ENCODE measurements at regions not wholly inside any gene's neighbourhood (a gene's known extent, or its start where the extent isn't known, plus 50 kb on each side); places are given as distances from the start of the nearest gene placed in this dataset.
"Not testable (repeated sequence)": the region's sequence is repeated elsewhere in the genome, so short reads cannot be mapped to it uniquely, and the experiment has no call there.

DNA sequence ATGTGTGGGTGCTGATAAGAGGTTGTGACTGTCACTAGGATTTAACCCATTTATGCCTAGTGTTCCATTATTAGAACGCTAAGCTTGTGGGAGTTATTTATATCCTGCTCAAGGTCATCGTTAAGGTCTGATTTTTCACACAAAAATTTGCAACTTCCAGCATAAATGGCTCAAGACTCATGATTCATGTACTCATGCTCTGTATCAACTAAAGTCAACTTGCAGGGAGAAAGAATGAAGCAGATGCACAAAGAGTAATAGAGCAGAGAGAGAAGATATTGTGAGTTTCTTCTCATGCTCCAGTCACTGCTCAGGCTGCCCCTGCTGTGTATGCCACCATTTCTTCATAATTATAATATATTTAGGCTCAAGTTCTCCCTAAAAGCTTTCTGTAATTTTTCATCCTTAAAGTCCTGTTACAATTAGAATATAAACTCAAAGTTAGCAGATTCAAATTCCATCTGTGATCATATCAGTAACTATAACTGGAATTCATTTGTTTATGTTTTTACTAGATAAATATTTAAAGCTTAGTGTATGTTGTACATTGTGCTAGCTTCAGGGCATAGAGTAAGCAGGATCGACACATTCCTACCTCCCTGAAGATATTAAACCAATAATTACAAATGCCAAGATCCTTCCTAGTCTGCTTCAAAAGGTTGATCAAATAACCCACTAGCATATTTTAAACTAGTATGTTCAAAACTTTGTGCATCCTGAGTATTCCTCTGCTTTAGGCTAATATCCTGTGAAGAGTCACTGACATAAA, 136.7 kb downstream of the NUDT12 start:
- DNase-seq = peak; percentile 68

DNA sequence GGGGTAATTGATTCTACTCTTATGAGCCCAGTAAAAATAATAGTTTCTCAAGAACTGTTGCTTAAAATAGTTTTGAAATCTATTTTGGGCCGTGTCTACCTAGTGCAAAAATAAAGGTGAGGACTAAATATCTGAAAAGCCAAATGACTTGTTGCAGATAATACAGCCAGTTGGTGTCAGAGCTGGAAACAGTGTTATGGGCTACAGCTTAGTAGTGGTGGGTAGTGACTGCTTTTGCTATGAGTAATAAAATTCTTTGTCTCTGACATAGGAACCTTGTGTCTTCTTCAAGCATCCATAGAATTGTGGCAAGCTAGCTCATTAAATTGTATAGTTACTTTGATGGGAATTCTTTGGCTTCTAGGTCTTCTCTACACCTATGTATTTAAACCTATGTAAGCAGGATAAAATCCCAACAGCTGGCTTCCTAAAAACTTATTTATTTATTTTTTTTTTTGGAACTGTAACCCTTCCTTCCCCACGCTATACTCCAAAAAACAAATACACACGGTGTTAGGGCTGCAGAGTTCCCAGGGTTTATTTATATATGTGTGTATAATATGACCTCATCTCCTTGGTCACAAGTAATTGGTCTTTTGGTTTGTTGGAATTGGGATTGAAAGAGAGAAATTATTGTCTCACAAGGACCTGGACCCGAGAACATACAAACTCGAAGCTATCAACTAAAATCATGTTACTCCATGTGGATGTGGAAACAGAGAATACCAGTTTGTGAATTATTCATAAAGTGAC, 138.0 kb downstream of the NUDT12 start:
- peak; percentile 88 for DNase-seq

DNA sequence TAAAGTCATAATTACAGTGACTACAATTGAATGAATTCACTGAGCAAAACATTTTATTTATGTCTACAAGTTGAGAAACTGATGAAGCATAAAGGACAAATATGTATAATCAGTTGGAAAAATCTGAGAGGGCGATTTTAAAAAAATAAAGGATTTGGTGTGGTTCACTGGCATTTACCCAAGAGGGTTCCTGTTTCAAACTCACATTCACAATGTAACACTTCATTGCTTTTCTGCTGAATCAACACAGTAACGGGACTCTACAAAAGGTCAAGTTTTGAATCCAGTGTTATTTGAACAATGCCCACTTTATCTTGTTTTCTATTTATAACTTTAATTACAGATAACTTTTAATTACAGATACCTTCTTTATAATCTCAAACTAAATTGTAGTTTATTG, 138.6 kb downstream of the NUDT12 start:
- DNase-seq = peak; percentile 65

DNA sequence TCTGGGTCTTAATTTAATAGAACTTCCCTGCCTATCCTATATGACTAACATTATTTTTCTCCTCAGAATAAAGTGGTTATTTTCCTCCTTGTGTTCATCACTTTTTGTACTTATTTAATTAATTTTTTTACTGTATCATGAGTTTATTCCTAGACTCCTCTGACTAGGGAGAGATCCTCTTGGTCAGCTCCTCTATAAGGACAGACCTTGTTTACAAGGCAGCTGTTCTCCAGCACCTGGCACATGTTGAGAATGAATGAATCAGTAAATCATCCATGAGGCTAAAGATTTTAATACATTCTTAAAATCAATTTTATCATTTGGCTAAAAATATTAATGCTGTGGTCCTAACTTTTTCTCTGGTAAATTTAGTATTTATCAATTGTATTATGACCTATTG, 139.8 kb downstream of the NUDT12 start:
- no peak for DNase-seq

DNA sequence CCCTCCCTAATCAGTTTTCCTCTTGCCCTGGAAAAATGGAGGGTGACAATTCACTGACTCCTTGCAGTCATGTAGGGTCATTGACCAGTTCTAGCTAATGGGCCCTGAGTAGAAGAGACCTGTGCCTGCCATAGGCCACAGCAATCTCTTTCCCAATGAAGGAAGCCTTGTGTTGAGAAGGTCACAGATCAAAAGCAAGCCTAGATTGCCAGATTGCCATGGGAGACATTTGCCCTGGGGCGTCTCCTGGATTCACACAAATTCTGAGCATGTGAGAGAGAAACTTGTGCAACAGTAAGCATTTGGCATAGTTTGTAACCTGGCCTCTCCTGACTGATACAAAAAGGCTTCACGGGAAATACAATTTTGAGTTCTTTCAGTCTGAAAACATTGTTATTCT, 148.0 kb downstream of the NUDT12 start:
- no peak for DNase-seq

DNA sequence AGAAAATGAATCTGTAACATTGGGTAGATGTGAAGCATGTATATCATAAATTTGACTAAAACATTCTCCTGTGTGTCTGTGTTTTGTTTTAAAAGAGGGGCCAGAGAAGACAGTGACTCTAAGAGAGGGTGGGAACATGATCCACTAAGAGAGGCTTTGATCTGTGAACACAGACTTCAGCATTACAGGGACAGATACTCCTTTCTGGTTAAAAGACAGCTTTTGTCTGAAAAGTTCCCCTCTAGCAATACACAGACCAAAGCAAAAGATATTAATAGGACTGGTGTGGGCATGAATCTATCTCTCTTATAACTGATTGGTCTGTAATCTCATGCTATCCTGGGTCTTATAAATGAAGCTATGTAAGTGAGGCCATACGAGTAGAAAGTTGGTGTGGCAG, 150.9 kb downstream of the NUDT12 start:
- no peak for DNase-seq

DNA sequence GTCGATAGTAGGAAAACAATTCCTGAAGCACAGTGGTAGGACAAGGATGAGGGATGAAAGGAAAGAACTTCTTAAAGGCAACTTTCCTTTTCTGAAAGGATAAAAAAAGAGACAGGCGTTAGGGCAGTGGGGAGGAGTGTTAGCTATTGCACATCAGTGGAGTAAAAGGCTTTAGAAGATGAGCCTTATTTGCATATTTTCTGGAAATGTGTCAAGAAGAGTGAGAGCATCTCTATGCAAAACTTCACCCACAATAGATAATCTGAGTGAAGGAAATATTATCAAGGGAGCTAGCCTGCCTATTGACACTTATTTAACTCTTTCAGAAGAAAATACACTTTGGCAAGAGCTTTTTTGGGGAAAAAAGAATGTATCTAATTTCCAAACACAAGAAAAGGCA, 151.6 kb downstream of the MACIR start:
- no peak for DNase-seq

DNA sequence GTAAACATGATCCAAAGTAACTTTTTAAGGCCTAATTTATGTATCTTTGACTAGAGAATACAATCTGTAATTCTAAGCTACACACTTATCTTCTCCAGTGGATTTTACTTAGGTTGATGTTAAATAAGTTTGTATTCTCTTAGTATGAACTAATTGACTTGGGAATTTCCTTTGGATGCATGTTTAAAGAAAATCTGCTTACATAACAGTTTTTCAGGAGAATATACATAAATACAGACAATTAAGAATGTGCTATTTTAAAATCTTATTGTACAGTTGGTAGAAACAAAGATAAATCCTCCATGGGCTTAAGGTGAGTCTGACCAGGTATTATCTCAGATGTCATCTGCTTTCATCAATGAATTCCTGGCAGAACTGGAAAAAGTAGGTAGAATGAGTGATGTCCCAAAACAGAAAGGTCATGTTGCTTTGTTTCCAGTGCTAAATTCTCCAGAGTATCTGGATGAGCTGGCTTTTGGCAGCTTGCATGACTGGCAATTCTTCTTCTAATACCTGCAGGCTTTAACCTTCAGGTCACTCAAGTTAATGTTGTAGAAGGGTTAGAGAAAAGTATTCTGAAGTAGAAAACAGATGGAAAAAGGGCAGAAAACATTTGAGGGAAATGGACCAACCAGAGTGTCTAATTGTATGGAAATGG, 150.6 kb downstream of the MACIR start:
- no peak for DNase-seq

DNA sequence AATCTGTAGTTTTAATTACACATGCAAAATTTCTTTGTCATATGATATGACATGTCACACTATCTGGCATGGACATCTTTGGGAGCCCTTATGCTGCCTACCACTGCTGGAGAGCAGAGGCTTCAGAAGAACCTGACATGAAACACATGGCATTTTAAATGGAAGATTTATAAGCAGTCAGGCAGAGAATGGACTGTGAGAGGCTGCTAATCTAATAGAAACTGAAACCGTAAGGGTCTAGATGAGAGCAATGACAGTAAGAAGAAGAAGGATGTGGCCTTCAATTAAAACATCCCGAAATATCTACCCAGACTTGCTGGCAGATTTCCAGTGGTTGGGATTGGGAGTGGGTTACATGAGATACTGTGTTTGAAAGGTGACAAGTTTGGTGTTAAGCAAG, 149.8 kb downstream of the MACIR start:
- no peak for DNase-seq

DNA sequence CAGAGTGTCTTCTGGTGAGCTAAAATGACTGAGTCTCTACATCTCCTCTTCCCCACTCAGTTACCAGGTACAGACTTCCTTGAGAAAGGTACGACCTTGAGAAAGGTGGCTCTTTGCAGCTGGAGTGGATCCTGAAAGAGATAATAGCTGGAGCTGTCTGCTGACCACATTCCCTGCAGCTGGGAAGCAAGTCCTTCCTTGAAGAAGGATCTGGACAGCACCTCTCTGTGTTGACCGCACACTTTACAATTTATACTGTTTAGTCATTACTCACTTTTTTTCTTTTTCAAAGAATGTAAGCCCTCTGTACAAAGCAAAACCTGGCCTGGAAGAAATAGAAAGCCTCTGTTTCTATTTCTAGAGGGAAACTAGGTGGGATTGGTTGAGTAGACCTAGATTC, 148.8 kb downstream of the MACIR start:
- DNase-seq = no peak

DNA sequence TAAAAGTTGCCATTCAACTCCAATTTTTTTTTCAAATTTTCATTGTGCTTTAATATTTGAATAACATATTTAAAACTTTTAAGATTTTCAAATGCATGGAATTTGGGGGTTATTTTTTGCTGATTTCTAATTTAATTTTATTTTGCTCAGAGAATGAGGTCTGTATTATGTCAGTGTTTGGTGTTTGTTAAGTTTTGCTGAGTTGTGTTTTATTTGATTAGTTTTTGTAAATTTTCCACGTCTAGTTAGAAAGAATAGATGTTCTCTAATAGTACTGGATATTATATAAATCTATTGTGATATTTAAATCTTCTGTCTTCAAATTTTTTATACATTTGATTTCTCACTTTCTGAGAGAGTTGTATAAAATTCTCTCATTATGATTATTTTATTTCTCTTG, 145.9 kb downstream of the MACIR start:
- no peak for DNase-seq

DNA sequence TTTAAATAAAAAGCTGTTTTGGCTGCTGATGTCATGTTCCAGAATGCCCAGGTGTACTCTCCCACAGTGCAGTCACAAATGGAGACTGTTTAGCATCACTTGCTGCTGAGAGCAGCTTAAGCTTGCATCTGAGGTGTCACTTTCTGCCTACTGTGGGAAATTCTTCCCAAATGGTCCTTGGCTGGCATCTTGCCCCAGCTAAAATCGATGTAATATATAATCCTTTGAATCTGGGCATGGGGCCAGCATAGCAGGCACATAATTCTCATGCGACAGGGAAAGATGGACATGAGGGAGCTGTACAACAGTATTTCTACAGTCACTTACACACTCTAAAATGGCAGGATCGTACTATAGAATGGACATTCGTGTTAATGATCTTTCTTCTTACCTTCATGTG, 144.3 kb downstream of the MACIR start:
- DNase-seq = no peak

DNA sequence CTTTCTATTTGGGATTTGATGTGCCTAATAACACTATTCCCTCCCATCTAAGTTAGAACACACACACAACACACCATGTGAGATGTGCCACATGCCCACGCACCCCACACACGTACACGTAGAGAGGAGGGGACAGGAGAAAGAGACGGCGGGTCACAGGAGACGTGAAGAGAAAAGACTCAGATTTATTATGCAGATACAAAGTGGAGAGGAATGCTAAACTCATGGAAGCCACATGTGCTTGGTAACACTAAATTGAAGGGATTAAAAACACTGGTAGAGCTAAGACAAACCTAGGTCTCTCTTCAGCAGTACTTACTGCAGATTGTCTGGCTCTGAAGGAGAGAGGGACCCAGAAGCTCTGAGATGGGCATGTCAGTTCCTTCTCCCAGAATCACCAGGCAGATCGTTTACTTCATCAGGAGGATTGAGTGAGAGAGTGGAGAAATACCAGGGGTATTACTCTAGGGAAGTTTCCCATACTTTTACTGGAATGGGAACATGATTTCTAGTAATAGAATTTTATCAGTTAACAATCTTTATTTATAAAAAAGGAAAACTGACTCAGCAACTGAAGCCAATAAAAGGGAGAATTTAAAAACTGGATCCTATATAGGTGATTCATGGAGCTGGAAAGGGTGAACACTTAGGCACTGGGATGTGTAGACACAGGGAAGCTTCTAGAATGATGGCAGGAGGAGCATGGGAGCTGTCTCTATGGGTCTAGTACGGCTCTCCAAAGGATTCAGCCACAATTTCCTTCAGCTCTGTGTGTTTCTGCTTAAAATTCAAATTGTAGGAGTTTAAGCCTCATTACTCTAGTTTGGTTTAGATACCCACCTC, 139.4 kb downstream of the MACIR start:
- DNase-seq = peak; percentile 35

DNA sequence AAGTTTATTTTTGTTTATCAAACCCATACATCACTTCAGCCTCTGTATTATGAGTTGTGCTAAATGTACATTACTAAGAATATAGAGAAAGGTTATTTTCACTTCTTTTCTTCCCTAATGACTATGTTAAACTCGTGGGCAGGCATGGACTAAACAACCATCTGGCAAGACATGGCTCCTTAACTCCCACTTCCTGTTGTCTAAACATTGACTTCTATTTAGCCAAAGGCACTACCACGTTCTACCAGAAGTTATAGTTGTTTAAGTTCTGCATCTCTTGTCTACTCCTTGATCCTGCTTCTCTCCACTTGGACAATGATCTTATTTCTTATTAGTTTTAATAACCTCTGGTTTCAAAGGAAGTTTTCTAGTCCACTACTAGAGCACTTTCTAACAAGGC, 136.1 kb downstream of the MACIR start:
- DNase-seq = no peak

DNA sequence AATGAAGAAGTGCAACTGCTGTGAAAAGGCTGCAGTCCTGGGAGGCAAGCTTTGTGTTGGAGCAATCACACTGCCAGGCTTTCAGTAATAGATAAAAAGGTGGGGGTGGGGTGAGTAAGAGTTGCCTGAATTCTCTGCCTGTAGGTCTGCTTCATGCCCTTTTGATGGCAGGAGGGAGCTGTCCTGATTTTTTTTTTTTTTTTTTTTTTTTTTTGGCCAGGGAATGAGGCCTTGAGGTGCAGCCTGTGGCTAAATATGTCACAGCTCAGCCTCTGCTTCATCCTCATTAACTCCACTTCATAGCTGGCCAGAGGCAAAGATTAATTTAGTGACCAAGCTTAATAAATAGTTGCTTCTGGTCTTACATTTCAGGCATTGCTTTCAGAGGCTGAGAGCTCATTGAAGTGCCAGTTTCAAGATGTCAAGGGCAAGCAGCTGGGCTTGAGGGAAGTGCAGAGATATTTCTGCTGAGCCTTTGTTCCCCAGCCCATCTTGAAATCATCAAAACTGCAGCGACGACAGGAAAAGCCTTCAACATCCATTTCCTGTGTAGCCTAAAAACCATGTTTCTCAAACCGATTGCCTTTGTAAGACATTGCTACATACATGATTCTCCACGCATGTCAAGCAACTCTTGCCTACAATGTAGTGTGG, 134.7 kb downstream of the MACIR start:
- peak; percentile 33 for DNase-seq

DNA sequence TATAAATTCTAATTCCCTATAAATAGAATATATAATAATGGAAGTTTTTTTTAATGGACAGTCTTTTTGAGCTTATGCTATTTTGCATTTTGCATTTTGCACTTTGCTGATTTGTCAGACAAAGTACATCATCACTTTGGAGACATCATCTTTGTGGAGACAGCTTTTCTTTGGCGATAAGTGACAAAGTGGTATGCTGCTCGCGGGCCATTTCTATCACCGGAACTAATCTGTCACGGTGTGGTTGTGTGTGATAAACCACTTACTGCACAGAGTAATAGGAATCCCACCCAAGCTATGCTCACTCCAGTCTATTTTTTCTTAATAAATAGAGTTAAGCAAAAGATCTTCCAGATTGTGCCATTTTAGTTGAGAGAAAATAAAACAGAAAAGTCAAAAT, 133.1 kb downstream of the MACIR start:
- no peak for DNase-seq

DNA sequence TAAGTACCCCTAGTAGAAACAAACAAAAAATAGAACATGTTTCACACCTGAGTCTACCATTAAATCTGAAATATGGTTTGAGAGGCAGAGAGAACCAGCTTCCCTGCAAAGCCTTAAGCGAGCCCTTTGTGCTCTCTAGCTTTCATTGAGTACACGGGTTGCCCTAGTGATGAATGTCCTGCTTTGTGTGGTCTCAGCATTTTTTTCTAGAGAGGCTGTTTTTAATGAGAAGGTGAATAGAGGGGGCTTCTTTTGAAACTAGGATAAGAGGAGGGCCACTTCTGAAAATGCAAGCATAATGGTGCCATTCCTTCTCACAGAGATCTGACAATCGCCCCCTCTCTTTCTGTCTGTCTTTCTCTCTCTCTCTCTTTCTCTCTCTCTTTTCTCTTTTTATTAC, 131.3 kb downstream of the MACIR start:
- DNase-seq = no peak

DNA sequence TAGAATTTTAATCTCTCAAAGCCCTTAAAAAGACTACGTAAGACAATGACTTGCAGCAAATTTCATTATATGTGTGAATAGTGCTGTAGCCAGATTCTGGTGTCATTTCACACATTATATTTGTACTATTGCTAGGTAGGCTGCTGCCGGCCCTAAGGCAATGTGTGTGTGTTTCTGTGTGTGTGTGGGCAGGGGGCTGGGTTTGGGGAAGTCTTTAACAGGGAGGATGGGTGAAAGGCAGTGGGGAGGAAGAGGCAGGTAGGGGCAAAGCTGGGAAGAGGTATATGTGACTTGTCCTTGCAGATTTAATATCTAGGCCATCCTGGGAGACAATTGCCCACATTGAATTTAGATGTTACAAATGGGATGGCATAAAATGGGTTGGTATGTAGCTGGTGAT, 130.8 kb downstream of the MACIR start:
- no peak for DNase-seq

DNA sequence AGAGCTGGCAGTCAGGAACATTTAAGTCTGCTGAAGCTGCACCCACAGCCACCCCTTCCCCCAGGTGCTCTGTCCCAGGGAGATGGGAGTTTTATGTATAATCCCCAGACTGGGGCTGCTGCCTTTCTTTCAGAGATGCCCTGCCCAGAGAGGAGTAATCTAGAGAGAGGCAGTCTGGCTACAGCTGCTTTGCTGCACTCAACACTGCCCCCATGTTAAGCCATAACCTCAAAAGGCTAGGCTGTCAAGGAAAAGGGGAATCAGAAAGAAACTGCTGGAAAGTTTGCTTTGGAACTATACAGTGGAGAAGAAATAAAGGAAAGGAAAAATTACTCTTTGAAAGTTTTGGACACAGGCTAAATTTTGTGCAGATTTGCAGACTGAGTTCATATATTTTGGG, 127.2 kb downstream of the MACIR start:
- no peak for DNase-seq

DNA sequence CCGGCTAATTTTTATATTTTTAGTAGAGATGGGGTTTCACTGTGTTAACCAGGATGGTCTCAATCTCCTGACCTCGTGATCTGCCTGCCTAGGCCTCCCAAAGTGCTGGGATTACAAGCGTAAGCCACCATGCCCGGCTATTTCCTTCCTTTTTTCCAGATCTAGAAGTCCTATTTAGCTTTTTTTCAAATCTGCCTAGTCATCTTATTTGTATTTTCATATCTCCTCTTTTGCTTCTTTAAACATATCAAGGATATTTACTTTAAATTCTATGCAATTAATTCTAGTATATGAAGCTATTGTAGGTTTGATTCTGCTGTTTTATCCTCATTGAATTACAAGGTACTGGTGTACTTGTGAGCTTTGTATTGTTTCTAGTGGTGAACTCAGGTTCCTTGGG, 119.1 kb downstream of the MACIR start:
- not testable (repeated sequence) for DNase-seq

DNA sequence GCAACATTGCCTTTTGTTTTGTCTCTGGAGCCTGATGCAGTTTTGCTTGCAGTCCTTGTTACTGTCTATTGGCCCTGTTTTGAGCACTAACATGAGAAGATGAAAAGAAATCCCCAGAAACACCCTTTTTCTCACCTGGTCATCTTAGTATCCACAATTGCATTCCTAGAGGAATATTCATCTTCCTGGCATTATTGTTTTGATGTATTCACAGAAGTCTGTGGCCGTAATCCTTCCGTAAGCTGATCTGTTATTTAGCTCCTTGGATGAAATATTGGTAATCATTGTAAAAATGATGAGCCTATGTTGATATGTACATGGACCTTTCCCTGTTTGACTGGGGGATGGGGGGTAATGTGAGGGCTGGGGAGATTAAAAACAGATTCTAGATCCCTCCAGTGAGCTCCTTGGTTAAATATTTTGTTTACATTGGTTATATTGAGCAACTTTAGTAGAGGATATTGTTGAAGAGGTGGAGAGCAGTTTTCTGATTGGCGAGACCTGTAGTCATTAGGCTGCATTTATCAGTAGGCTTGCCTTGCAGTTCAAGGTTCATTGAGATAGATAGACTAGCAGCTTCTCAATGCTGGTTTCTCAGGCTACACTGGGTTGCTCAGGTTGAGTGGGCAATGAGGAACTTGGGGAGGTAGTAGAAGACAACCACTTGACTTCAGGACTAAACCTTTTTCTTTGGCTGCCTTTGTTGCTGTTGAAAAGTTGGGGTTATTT, 117.5 kb downstream of the MACIR start:
- no peak for DNase-seq

DNA sequence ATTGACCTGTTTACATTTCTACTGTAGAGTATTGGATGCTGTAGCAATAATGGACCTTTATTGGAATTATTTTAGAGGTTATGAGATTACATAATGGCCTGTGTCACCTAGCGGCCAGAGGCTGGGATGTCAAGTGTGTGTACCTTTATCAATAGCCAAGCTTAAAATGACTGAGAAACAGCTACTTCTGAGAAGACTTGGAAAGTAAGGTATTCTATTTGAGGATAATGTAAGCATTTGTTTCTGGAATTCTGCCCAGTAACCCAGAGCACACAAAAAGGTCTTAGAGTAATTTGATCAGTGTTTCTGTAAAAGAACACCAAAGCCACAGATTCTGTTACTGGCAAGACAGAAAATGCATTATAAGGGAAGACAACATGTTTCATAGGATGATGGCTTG, 116.8 kb downstream of the MACIR start:
- peak; percentile 19 for DNase-seq
